ENCODE measurements at regions not wholly inside any gene's neighbourhood (a gene's known extent, or its start where the extent isn't known, plus 50 kb on each side); places are given as distances from the start of the nearest gene placed in this dataset.
A peak's percentile ranks its signal among the peaks of the same experiment; 100 is the strongest.

- POLR2A ChIA-PET: no interaction called here
- DNase-seq (ENCODE audit: low read depth, low spot score): no peak
- TF ChIP-seq, protein P1, sequence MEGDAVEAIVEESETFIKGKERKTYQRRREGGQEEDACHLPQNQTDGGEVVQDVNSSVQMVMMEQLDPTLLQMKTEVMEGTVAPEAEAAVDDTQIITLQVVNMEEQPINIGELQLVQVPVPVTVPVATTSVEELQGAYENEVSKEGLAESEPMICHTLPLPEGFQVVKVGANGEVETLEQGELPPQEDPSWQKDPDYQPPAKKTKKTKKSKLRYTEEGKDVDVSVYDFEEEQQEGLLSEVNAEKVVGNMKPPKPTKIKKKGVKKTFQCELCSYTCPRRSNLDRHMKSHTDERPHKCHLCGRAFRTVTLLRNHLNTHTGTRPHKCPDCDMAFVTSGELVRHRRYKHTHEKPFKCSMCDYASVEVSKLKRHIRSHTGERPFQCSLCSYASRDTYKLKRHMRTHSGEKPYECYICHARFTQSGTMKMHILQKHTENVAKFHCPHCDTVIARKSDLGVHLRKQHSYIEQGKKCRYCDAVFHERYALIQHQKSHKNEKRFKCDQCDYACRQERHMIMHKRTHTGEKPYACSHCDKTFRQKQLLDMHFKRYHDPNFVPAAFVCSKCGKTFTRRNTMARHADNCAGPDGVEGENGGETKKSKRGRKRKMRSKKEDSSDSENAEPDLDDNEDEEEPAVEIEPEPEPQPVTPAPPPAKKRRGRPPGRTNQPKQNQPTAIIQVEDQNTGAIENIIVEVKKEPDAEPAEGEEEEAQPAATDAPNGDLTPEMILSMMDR (IDR thresholded peaks at IDR 0.05; ENCODE audit: insufficient read depth, low read length, missing control alignments): no peak
- CTCF ChIA-PET: no interaction called here
- H3K4me3 ChIP-seq (ENCODE audit: low read depth, low read length): no peak overlapping the region
Measured at GRCh38 chr13:60645676-60646075, 248.7 kb downstream of the TDRD3 start.

GRCh38 chr13:60642552-60642951 is 245.5 kb downstream of the TDRD3 start:
- no peak for DNase-seq (ENCODE audit: low read depth, low spot score)
- TF ChIP-seq, protein P1 (IDR thresholded peaks at IDR 0.05; ENCODE audit: insufficient read depth, low read length, missing control alignments): no peak
- no peak overlapping the region for H3K4me3 ChIP-seq (ENCODE audit: low read depth, low read length)
- ChIA-PET POLR2A (interaction anchor here (0.5 kb wide), 1 partner anchor 171 kb away, joined by 3 read pairs; no protein-coding TSS in a partner anchor), CTCF (no interaction called here)

DNA sequence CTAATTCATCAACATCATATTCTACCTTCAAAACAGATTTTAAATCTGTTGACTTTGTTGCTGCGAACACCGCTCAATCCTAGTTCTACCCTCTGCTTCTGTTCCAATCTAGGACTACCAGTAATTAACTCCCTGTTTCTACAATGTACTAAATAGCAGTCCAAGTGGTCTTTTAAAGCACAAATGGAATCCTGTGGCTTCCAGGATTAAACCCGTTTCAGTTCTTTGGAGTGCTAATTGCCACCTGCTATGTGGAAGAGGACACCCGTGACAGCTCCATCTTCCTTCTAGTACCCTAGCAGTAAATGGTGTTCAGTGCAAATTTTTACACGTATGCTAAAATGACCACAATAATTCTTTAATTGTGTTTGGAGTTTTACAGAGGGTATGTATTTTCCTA is 232.1 kb downstream of the TDRD3 start:
- CTCF ChIA-PET: no interaction called here
- H3K4me3 ChIP-seq (ENCODE audit: low read depth, low read length): no peak overlapping the region
- no peak for DNase-seq (ENCODE audit: low read depth, low spot score)
- TF ChIP-seq, protein P1 (IDR thresholded peaks at IDR 0.05; ENCODE audit: insufficient read depth, low read length, missing control alignments): no peak
- POLR2A ChIA-PET: no interaction called here

DNA sequence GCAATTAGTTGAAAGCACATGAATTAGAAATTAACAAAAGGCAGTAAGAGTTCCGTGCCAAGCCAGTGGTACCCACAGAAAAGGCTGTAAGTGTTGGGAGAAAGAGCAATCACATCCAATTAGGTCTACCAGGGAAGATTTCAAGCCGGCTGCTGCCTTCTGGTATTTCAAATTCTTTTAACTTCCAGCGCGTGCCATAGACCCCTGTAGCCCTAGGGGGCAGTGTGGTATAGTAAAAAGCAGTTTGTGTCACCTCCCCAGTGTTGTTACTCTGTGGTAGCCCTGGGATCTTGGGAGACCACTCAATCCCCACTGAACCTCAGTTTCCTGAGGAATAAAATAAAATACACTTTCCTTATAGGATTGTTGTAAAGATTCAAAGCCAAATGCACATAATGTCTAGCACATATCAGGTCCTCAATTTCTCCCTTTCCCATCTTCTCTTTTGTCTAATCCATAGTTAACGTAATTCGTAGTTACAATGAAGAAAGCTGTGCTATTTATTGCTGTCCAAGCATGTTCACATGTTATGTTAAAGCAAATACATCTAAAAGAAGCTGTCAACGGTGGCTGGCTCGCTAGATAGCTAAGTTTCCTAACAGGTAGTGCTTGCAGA is 230.2 kb downstream of the TDRD3 start:
- TF ChIP-seq, protein P1 (IDR thresholded peaks at IDR 0.05; ENCODE audit: insufficient read depth, low read length, missing control alignments): peak; percentile 43
- CTCF ChIA-PET: interaction anchor here (1.0 to 1.4 kb wide), 4 partner anchors 10 to 785 kb away, joined by 4 to 6 read pairs (median 5); no protein-coding TSS in a partner anchor
- POLR2A ChIA-PET: no interaction called here
- no peak for DNase-seq (ENCODE audit: low read depth, low spot score)
- no peak overlapping the region for H3K4me3 ChIP-seq (ENCODE audit: low read depth, low read length)

All from AG04449 (cell line).